MM.1S (cell line): ENCODE measurements at regions not wholly inside any gene's neighbourhood (a gene's known extent, or its start where the extent isn't known, plus 50 kb on each side); places are given as distances from the start of the nearest gene placed in this dataset.

ENCODE experiments used
- CTCF ChIP-seq: fragments of 300-600 bp; sonication (generic); IDR thresholded peaks from 2 replicates; pipeline ENCODE4 v1.5.1; 2016; ENCODE audit warnings: antibody characterized with exemption, low read length, mixed read lengths
- EZH2 ChIP-seq: fragments of 300-600 bp; sonication (generic); optimal IDR thresholded peaks from 2 replicates; pipeline ENCODE3; 2017; ENCODE audit warnings: low read depth, mild to moderate bottlenecking, antibody characterized with exemption, low read length, mixed read lengths
- EZH2phosphoT487 ChIP-seq: fragments of 300-600 bp; sonication (generic); IDR thresholded peaks from 2 replicates; pipeline ENCODE4 v1.6.1; 2018; ENCODE audit warnings: antibody characterized with exemption, low read length

GRCh38 chr2:34703292-34703691, 1104.2 kb upstream of the FAM98A start:
- no peak for TF ChIP-seq CTCF
- TF ChIP-seq EZH2: no peak
- TF ChIP-seq EZH2phosphoT487: no peak
